DOHH2 (cell line): ENCODE measurements at regions not wholly inside any gene's neighbourhood (a gene's known extent, or its start where the extent isn't known, plus 50 kb on each side); places are given as distances from the start of the nearest gene placed in this dataset.

Experiments
- EZH2phosphoT487 ChIP-seq: fragments of 200-600 bp; sonication (generic); IDR thresholded peaks from 2 replicates; pipeline ENCODE4 v1.6.1; 2017; ENCODE audit warnings: borderline replicate concordance, mild to moderate bottlenecking, antibody characterized with exemption, low read length, moderate library complexity, mixed read lengths
- TF ChIP-seq, protein P1 (sequence below): fragments of 200-600 bp; sonication (generic); IDR thresholded peaks from one replicate; pipeline ENCODE4 v1.5.1; 2014; ENCODE audit warnings: antibody characterized with exemption, mild to moderate bottlenecking, low read depth, low read length; ENCODE audit not compliant: poor library complexity, severe bottlenecking

- TF ChIP-seq, protein P1, sequence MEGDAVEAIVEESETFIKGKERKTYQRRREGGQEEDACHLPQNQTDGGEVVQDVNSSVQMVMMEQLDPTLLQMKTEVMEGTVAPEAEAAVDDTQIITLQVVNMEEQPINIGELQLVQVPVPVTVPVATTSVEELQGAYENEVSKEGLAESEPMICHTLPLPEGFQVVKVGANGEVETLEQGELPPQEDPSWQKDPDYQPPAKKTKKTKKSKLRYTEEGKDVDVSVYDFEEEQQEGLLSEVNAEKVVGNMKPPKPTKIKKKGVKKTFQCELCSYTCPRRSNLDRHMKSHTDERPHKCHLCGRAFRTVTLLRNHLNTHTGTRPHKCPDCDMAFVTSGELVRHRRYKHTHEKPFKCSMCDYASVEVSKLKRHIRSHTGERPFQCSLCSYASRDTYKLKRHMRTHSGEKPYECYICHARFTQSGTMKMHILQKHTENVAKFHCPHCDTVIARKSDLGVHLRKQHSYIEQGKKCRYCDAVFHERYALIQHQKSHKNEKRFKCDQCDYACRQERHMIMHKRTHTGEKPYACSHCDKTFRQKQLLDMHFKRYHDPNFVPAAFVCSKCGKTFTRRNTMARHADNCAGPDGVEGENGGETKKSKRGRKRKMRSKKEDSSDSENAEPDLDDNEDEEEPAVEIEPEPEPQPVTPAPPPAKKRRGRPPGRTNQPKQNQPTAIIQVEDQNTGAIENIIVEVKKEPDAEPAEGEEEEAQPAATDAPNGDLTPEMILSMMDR = no peak
- TF ChIP-seq EZH2phosphoT487 = no peak
Measured at GRCh38 chr3:96450699-96451098, 363.7 kb upstream of the EPHA6 start.
